ENCODE measurements at regions not wholly inside any gene's neighbourhood (a gene's known extent, or its start where the extent isn't known, plus 50 kb on each side); places are given as distances from the start of the nearest gene placed in this dataset.

DNA sequence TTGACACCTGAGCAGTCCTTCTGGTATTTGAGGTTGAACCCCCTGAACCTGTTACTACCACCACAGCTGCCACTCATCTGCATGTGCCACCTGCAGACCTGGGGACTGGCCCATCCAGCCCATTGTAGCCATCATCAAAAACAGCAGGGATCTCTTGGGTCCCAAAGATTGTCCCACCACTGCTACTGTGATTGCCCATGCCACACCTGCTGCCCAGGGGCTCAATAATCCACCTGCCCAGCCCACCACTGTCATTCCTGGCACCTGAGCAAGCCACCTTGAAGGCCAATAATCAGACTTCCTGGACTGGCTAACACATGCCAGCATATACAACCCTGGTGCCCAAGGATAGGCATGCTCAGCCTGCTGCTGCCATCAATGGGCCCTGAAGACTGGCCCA lies 327.6 kb downstream of the CYRIA start:
- Histone ChIP-seq H3K9me2 (ENCODE audit: insufficient read depth, low read length) (no peaks in the 10 kb centered on the region), H3K27me3 (ENCODE audit: insufficient read depth, low read depth, low read length) (no peaks in the 10 kb centered on the region), H3K4me2 (ENCODE audit: low read length) (no peak overlapping the region), H3K4me3 (ENCODE audit: low read length) (no peak overlapping the region), H3F3A (ENCODE audit: insufficient read depth, low read length, poor library complexity, severe bottlenecking) (no peaks in the 10 kb centered on the region), H3K9ac (ENCODE audit: low read length) (no peak overlapping the region), H3K27ac (ENCODE audit: low read length) (no peak overlapping the region), H4K20me1 (ENCODE audit: insufficient read depth) (no peaks in the 10 kb centered on the region), H3K36me3 (ENCODE audit: insufficient read depth, low read length) (no peaks in the 10 kb centered on the region), H3K9me3 (ENCODE audit: low read length) (no peaks in the 10 kb centered on the region), H3K79me2 (replicated peaks; ENCODE audit: insufficient read depth, low read length) (no peaks in the 10 kb centered on the region), H2AFZ (ENCODE audit: low read depth, low read length) (no peak overlapping the region)
- TF ChIP-seq EP300 (conservative IDR thresholded peaks at IDR 0.05; ENCODE audit: poor library complexity, severe bottlenecking) (no peak), RAD21 (conservative IDR thresholded peaks at IDR 0.05) (no peak), TAF1 (IDR thresholded peaks at IDR 0.05; ENCODE audit: low read depth) (no peak), EZH2 (IDR thresholded peaks at IDR 0.05; ENCODE audit: borderline replicate concordance, insufficient read depth, low read length, poor library complexity, severe bottlenecking) (no peak), SMC3 (conservative IDR thresholded peaks at IDR 0.05; ENCODE audit: poor library complexity) (no peak), POLR2AphosphoS5 (IDR thresholded peaks at IDR 0.05) (no peak), MXI1 (conservative IDR thresholded peaks at IDR 0.05; ENCODE audit: poor library complexity, severe bottlenecking) (no peak), CTCF (IDR thresholded peaks at IDR 0.05; ENCODE audit: poor library complexity, severe bottlenecking) (no peak)
- TF ChIP-seq, protein P1, sequence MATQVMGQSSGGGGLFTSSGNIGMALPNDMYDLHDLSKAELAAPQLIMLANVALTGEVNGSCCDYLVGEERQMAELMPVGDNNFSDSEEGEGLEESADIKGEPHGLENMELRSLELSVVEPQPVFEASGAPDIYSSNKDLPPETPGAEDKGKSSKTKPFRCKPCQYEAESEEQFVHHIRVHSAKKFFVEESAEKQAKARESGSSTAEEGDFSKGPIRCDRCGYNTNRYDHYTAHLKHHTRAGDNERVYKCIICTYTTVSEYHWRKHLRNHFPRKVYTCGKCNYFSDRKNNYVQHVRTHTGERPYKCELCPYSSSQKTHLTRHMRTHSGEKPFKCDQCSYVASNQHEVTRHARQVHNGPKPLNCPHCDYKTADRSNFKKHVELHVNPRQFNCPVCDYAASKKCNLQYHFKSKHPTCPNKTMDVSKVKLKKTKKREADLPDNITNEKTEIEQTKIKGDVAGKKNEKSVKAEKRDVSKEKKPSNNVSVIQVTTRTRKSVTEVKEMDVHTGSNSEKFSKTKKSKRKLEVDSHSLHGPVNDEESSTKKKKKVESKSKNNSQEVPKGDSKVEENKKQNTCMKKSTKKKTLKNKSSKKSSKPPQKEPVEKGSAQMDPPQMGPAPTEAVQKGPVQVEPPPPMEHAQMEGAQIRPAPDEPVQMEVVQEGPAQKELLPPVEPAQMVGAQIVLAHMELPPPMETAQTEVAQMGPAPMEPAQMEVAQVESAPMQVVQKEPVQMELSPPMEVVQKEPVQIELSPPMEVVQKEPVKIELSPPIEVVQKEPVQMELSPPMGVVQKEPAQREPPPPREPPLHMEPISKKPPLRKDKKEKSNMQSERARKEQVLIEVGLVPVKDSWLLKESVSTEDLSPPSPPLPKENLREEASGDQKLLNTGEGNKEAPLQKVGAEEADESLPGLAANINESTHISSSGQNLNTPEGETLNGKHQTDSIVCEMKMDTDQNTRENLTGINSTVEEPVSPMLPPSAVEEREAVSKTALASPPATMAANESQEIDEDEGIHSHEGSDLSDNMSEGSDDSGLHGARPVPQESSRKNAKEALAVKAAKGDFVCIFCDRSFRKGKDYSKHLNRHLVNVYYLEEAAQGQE (IDR thresholded peaks at IDR 0.05; ENCODE audit: borderline replicate concordance) = no peak

- no peaks in the 10 kb centered on the region for H3K27me3 ChIP-seq (ENCODE audit: insufficient read depth, low read depth, low read length)
- no peak overlapping the region for H3K9ac ChIP-seq (ENCODE audit: low read length)
- no peaks in the 10 kb centered on the region for H3K9me2 ChIP-seq (ENCODE audit: insufficient read depth, low read length)
- no peaks in the 10 kb centered on the region for H4K20me1 ChIP-seq (ENCODE audit: insufficient read depth)
- H2AFZ ChIP-seq (ENCODE audit: low read depth, low read length) = no peak overlapping the region
- H3K4me2 ChIP-seq (ENCODE audit: low read length) = no peak overlapping the region
- TF ChIP-seq, protein P1 (IDR thresholded peaks at IDR 0.05; ENCODE audit: borderline replicate concordance) = no peak
- TF ChIP-seq POLR2AphosphoS5 (IDR thresholded peaks at IDR 0.05) (no peak), TAF1 (IDR thresholded peaks at IDR 0.05; ENCODE audit: low read depth) (no peak), RAD21 (conservative IDR thresholded peaks at IDR 0.05) (no peak), EP300 (conservative IDR thresholded peaks at IDR 0.05; ENCODE audit: poor library complexity, severe bottlenecking) (no peak), CTCF (IDR thresholded peaks at IDR 0.05; ENCODE audit: poor library complexity, severe bottlenecking) (no peak), SMC3 (conservative IDR thresholded peaks at IDR 0.05; ENCODE audit: poor library complexity) (no peak), MXI1 (conservative IDR thresholded peaks at IDR 0.05; ENCODE audit: poor library complexity, severe bottlenecking) (no peak), EZH2 (IDR thresholded peaks at IDR 0.05; ENCODE audit: borderline replicate concordance, insufficient read depth, low read length, poor library complexity, severe bottlenecking) (no peak)
- no peak overlapping the region for H3K27ac ChIP-seq (ENCODE audit: low read length)
- H3F3A ChIP-seq (ENCODE audit: insufficient read depth, low read length, poor library complexity, severe bottlenecking) = no peaks in the 10 kb centered on the region
- no peaks in the 10 kb centered on the region for H3K36me3 ChIP-seq (ENCODE audit: insufficient read depth, low read length)
- no peak overlapping the region for H3K4me3 ChIP-seq (ENCODE audit: low read length)
- H3K9me3 ChIP-seq (ENCODE audit: low read length) = no peaks in the 10 kb centered on the region
- H3K79me2 ChIP-seq (replicated peaks; ENCODE audit: insufficient read depth, low read length) = no peaks in the 10 kb centered on the region
Measured at GRCh38 chr2:16336916-16337315, 328.7 kb downstream of the CYRIA start.
